Stimulated activated CD4-positive, alpha-beta T cell treated with anti-CD3 and anti-CD28 coated beads, Interleukin-1b, Interleukin-23, amount 100 ng/mL, for 1 hour (primary cell): ENCODE measurements at regions not wholly inside any gene's neighbourhood (a gene's known extent, or its start where the extent isn't known, plus 50 kb on each side); places are given as distances from the start of the nearest gene placed in this dataset.
"Not testable (repeated sequence)": the region's sequence is repeated elsewhere in the genome, so short reads cannot be mapped to it uniquely, and the experiment has no call there.

ENCODE experiments used
- DNase-seq, 2 donors: peaks; one replicate each; pipeline ENCODE4 v3.0.0-alpha.2; 2020; ENCODE audit warnings: low read depth in 2 of 2

DNA sequence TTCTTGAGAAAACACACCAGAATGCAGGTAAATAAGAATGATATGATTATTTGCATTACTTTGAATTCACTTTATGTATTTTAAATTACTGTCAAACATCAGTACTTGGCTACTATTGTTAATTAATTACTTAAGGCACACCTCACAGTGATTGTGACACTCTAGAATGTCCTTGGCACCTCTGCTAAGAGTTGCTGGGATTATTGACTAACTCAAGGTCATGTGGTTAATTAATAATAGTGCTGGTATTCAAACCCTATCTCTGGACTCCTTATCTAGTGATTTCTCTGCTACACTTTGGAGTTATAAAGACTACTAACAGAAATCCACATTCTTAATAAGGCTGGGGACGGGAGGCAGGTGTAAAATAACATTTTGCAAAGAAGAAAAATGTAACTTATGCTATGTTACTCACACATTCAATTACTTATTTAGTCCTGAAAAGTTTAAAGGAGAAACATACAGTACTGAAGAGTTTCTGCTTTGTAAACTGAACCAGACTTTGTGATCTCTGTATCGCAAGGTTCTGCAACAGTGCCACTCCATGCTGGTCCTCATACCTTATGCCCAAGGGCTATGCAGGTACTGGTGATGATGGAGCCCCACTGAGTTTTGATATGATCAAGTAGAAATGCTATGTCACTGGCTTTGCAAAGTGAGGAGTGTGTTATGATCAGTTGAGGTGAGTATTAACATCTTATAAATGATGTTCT, 242.7 kb downstream of the MID1IP1 start:
- DNase-seq: no peak

DNA sequence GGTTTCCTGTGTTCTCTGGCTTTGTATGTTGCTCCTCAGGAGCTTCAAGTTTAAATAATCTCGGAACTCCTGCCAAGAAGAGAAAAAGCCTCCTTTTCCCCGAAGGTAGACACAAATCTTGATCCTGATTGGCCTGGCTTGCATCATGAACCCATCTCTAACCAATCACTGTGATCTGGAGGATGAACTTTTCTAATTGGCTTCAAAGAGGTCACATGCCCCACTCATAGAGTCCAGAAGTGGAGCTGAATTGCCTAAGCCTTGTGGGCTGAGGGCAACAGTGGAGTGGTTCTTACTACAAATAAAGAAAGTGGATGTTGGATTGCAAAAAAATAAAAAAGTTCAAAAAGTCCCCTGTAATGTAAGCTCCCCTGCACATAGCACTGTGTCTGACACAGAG, 245.9 kb downstream of the MID1IP1 start:
- DNase-seq: no peak

DNA sequence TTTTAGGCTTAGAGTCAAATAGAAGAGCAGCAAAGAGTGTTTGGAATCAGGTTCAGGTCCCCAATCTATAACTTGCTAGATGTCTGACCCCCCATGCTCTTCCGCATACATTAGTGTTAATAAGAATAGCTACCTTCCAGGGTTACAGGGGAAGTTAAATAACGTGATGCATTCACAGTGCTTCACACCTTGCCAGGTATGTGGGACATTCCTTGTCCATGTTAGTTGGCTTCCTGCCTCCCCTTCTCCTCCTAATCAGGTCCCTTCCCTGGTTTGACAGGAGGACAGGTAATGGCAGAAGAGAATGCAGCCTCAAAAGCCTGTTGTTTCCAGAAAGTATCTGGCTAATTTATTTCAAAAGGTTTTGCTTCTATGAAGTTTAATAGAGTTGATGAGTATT, 248.7 kb downstream of the MID1IP1 start:
- DNase-seq: no peak

GRCh38 chrX:39050427-39050826, 249.2 kb downstream of the MID1IP1 start:
- DNase-seq: no peak

DNA sequence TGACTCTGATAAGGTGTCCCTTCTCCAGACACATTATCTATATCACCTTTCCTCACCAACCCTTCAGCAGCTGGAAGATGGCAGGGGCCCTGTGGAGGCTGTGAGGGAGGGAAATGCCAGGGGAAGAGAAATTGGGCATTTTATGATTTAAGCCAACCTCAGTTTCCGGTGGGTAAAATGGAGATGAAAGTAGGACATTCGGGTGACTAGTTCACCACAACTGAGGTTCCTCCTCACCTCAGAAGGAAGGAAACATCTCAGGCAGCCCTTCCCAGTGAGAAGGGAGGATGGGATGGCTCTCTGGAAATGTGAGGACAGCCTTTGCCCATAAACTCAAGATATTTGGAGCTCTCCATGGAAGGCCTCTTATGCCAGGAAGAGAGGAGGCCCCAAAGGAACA, 251.5 kb downstream of the MID1IP1 start:
- no peak for DNase-seq

- no peak for DNase-seq
Observed at GRCh38 chrX:39058724-39059123, 257.5 kb downstream of the MID1IP1 start.

DNA sequence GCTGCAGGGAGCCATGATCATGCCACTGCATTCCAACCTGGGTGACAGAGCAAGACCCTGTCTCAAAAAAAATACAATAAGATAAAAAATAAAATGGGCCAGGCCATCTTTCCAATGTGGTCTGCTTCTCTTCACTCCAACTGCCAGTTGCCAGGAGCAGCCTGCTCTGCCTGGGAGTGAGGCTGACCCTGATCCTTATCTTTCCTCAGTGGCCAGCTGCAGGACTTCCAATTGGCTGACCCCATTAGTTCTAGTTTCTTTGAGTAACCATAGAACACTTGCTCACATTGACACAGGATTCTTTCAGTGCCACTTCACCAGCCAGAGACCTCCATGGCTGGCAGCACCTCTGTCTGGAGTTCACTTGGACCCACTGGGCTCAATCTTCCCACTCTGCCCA, 258.6 kb downstream of the MID1IP1 start:
- no peak for DNase-seq

DNA sequence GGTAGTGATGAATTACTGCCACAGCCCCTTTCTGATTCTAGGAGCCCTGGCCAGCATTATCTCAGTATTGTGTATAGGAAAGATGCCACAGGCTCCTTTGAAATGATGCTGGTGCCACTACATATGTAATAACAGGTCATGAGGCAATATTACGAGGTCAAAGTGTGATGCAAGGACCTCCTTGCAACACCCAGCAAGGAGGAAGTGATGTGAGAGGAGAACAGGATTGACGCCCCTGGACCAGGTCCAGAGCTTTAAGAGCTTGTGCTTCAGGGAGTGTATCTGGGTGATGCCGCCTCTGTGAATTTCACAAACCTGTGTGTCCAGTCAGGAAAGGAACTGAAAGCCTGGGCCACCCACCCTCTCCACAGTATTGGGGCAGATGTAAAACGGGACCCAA, 261.8 kb downstream of the MID1IP1 start:
- no peak for DNase-seq

GRCh38 chrX:39063702-39064101, 262.4 kb downstream of the MID1IP1 start:
- DNase-seq: no peak

GRCh38 chrX:39065051-39065871, 264.0 kb downstream of the MID1IP1 start:
- DNase-seq: no peak

DNA sequence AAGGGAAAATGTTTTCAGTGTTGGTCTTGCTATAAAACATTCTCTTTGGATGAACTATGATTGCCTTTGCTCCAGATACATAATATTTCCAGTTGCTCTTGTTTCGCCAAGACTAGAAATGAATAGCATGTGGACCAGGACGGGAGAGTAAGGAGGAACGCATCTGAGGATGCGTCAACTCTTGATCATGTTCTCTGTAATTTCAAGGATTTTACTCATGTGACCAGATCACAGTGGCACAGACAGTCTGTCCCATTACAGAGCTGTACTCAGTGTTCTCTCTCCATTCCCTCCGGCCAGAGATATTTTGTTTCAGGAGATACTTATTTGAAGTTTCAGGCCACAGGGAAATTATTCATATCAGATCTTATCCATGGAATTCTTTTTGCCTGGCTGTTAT, 266.6 kb downstream of the MID1IP1 start:
- no peak for DNase-seq

GRCh38 chrX:39068634-39069033, 267.4 kb downstream of the MID1IP1 start:
- not testable (repeated sequence) for DNase-seq

DNA sequence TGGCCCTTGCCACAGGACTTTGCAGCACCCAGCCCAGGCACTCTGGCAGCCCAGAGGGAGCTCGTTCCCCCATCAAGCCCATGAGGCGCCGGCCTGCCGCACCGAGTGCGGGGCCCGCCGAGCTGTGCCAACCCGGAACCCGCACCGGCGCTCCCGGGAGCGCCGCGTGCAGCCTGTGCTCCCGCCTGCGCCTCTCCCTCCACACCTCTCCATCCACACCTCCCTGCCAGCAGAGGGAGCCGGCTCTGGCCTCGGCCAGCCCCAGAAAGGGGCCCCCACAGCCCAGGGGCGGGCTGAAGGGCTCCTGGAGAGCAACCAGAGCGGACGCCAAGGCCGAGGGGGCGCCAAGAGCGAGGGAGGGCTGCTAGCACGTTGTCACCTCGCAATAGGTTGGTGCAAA, 268.8 kb downstream of the MID1IP1 start:
- no peak for DNase-seq

GRCh38 chrX:39073131-39073530, 271.9 kb downstream of the MID1IP1 start:
- DNase-seq: no peak

DNA sequence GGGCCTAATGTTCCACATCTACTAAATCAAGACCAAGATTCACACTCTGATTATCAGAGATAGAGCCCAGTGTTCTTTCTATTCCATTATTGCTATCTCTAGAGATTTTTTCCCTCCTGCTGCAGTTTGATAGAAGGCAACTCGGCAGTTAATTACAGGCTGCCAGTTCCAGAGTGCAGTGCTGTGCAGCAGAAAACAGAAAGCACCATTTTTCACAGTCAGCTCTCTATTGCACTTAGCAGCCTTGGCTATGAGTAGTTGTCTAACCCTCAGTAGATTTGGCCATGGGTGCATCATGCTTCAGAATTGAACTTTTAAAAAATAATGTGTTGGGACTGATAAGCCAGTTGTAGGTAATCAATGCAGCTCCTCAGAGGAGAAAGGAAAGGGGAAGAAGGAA, 295.3 kb downstream of the MID1IP1 start:
- no peak for DNase-seq

- DNase-seq: no peak
Observed at GRCh38 chrX:39104745-39105144, 303.5 kb downstream of the MID1IP1 start.

DNA sequence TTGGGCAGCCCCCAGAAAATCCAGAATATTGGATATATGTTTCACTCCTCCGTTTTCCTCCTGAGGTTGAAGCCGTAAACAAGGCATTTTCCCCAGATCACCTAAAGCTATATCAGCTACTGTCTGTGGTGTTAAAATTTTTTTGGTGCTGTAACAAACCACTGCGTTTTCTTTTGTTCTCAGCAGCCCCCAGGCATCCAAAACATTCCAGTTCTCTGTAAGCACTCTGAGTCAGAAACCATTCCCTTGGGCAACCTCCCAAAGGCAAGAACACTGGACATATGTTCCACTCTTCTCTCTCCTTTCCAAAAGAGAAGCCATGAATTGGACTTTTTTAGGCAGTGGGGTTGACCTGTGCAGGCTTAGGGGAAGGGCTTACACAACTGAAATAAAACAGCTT, 310.9 kb downstream of the MID1IP1 start:
- no peak for DNase-seq

DNA sequence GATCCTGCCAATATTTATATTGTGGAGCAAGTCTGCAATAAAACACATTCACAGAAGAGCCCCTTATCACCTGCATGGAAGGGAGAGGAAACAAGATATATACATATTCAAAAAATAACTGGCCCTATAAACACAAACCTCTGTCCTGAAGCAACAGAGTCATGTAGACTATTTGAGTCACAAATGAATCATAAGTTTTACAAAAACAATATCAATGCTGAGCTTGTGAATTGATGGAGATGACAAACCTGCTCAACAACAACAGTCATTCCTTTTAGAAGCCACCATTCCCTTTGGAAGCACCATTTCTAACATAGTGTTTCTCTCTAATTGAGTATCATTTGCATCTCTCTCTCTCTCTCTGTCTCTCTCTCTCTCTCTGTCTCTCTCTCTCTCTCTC, 313.9 kb downstream of the MID1IP1 start:
- no peak for DNase-seq

DNA sequence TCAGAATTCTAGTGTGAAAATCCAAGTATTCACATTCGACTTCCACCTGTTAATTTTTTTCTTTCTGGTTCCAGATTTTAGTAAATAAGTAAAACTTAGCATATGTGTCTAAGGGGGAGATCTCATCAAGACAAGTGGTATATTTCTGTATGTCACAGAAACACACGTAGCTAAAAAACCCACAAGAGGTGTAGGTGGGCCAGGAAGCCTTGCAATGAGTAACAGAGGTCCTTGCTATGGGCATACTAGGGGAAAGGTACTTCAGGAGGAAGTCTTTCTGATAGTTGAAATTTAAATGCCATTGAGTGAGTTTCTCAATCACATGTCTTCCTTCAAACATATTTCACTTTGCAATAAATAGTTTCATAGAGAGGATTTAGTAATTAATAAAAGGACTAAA, 315.8 kb downstream of the MID1IP1 start:
- no peak for DNase-seq

- DNase-seq: no peak
Observed at GRCh38 chrX:39121903-39122302, 320.6 kb downstream of the MID1IP1 start.

- no peak for DNase-seq
Observed at GRCh38 chrX:39125834-39126233, 324.6 kb downstream of the MID1IP1 start.

GRCh38 chrX:39133971-39134370, 332.7 kb downstream of the MID1IP1 start:
- DNase-seq: peak in 1 of 2 donors; percentile 1

- no peak for DNase-seq
Observed at GRCh38 chrX:39137363-39137954, 336.2 kb downstream of the MID1IP1 start.
